Activated effector memory CD4-positive, alpha-beta T cell treated with anti-CD3 and anti-CD28 coated beads, Interleukin-2, amount 50 U/mL, for 16 hours (primary cell): ENCODE measurements at regions not wholly inside any gene's neighbourhood (a gene's known extent, or its start where the extent isn't known, plus 50 kb on each side); places are given as distances from the start of the nearest gene placed in this dataset.
"Not testable (repeated sequence)": the region's sequence is repeated elsewhere in the genome, so short reads cannot be mapped to it uniquely, and the experiment has no call there.

Experiments
- DNase-seq: peaks from one replicate; pipeline ENCODE4 v3.0.0-alpha.2; 2020

- not testable (repeated sequence) for DNase-seq
These were observed 82.1 kb upstream of the METTL9 start for GRCh38 chr16:21517263-21517662.

- DNase-seq = peak; percentile 75
These were observed 79.8 kb upstream of the METTL9 start for GRCh38 chr16:21519361-21520133.

- peak; percentile 99 for DNase-seq
These were observed 79.0 kb upstream of the METTL9 start for GRCh38 chr16:21520134-21521047.

- DNase-seq = not testable (repeated sequence)
These were observed 78.4 kb upstream of the METTL9 start for GRCh38 chr16:21521048-21521389.

GRCh38 chr16:21521390-21522143, 77.8 kb upstream of the METTL9 start:
- peak; percentile 63 for DNase-seq

- DNase-seq = not testable (repeated sequence)
These were observed 76.5 kb upstream of the METTL9 start for GRCh38 chr16:21522846-21523245.

- no peak for DNase-seq
These were observed 75.8 kb upstream of the METTL9 start for GRCh38 chr16:21523411-21524067.

GRCh38 chr16:21524068-21524751, 75.2 kb upstream of the METTL9 start:
- DNase-seq = no peak

GRCh38 chr16:21524752-21525028, 74.7 kb upstream of the METTL9 start:
- not testable (repeated sequence) for DNase-seq

- not testable (repeated sequence) for DNase-seq
These were observed 74.1 kb upstream of the METTL9 start for GRCh38 chr16:21525029-21525895.

- not testable (repeated sequence) for DNase-seq
These were observed 73.1 kb upstream of the METTL9 start for GRCh38 chr16:21525956-21526922.

GRCh38 chr16:21526923-21527807, 72.2 kb upstream of the METTL9 start:
- DNase-seq = no peak

- DNase-seq = not testable (repeated sequence)
These were observed 70.2 kb upstream of the METTL9 start for GRCh38 chr16:21529060-21529658.

- DNase-seq = not testable (repeated sequence)
These were observed 68.5 kb upstream of the METTL9 start for GRCh38 chr16:21530729-21531383.

- DNase-seq = not testable (repeated sequence)
These were observed 66.4 kb upstream of the METTL9 start for GRCh38 chr16:21532996-21533395.

GRCh38 chr16:21533474-21533873, 65.9 kb upstream of the METTL9 start:
- not testable (repeated sequence) for DNase-seq

- not testable (repeated sequence) for DNase-seq
These were observed 64.8 kb upstream of the METTL9 start for GRCh38 chr16:21534561-21534960.

- DNase-seq = not testable (repeated sequence)
These were observed 64.2 kb upstream of the METTL9 start for GRCh38 chr16:21535201-21535600.
